Liver (tissue), 3 donors: ENCODE measurements at regions not wholly inside any gene's neighbourhood (a gene's known extent, or its start where the extent isn't known, plus 50 kb on each side); places are given as distances from the start of the nearest gene placed in this dataset.
"Not testable (repeated sequence)": the region's sequence is repeated elsewhere in the genome, so short reads cannot be mapped to it uniquely, and the experiment has no call there.

Experiments used
- CTCF ChIP-seq: fragments of 150-350 bp; IDR thresholded peaks from 2 replicates; pipeline ENCODE4 v1.5.1; 2017; ENCODE audit warnings: improper control_type of control experiment, low read depth, low read length; ENCODE audit not compliant: missing input control
- JUND ChIP-seq, 2 donors: IDR thresholded peaks; 2 replicates each; pipeline ENCODE4 v1.6.1; 2016; ENCODE audit warnings: antibody characterized with exemption in 2 of 2
- RXRA ChIP-seq, 2 donors: IDR thresholded peaks; 2 replicates each; pipeline ENCODE4 v1.6.1; 2017 to 2018; ENCODE audit warnings: antibody characterized with exemption in 2 of 2, mild to moderate bottlenecking in 1 of 2
- SP1 ChIP-seq: IDR thresholded peaks from 2 replicates; pipeline ENCODE4 v1.6.1; 2018; ENCODE audit warnings: antibody characterized with exemption, mild to moderate bottlenecking
- TAF1 ChIP-seq: conservative IDR thresholded peaks from 2 replicates; pipeline ENCODE4 v1.6.1; 2016; ENCODE audit warnings: antibody characterized with exemption, mild to moderate bottlenecking
- donor health status: healthy.
- donor health status: healthy.

GRCh38 chr4:60921735-60922134 is 278.4 kb upstream of the ADGRL3 start:
- TF ChIP-seq RXRA (IDR thresholded peaks at IDR 0.05); CTCF; SP1; TAF1; JUND (IDR thresholded peaks at IDR 0.05): not testable (repeated sequence)
